WERI-Rb-1 (cell line): ENCODE measurements at regions not wholly inside any gene's neighbourhood (a gene's known extent, or its start where the extent isn't known, plus 50 kb on each side); places are given as distances from the start of the nearest gene placed in this dataset.

ENCODE experiments used
- DNase-seq: peaks from one replicate; pipeline ENCODE4 v3.0.0-alpha.2; 2020
- H3K27ac ChIP-seq: fragments of 250-450 bp; sonication (Bioruptor Pico); 2 replicates; pipeline ENCODE4 v1.5.1; 2020; ENCODE audit warnings: mild to moderate bottlenecking, moderate library complexity
- H3K27me3 ChIP-seq: fragments of 250-450 bp; sonication (Bioruptor Pico); 2 replicates; pipeline ENCODE4 v1.5.1; 2021; ENCODE audit warnings: mild to moderate bottlenecking, low read depth, moderate library complexity; ENCODE audit not compliant: insufficient read depth, severe bottlenecking
- H3K36me3 ChIP-seq: fragments of 250-450 bp; sonication (Bioruptor Pico); 2 replicates; pipeline ENCODE4 v1.5.1; 2020; ENCODE audit warnings: mild to moderate bottlenecking, moderate library complexity
- H3K4me3 ChIP-seq: 2 replicates; pipeline ENCODE4 v1.5.1; 2011; ENCODE audit warnings: low read depth, mild to moderate bottlenecking, control low read depth, low read length
- H3K9me3 ChIP-seq: fragments of 250-450 bp; sonication (Bioruptor Pico); 2 replicates; pipeline ENCODE4 v1.5.1; 2021; ENCODE audit warnings: mild to moderate bottlenecking, moderate library complexity; ENCODE audit not compliant: severe bottlenecking
- CTCF ChIP-seq: IDR thresholded peaks from 2 replicates; pipeline ENCODE4 v1.5.1; 2011; ENCODE audit warnings: low read depth, mild to moderate bottlenecking, control low read depth, inconsistent platforms, low read length

- peak; percentile 20 for DNase-seq
Measured at GRCh38 chr1:14366091-14367018, 232.1 kb upstream of the KAZN start.

GRCh38 chr1:14367451-14367850, 231.0 kb upstream of the KAZN start:
- peaks cover 55% of the 10 kb centered on the region for H3K27me3 ChIP-seq
- TF ChIP-seq CTCF: no peak
- no peaks in the 10 kb centered on the region for H3K36me3 ChIP-seq
- DNase-seq: no peak
- no peaks in the 10 kb centered on the region for H3K9me3 ChIP-seq
- no peak overlapping the region for H3K4me3 ChIP-seq
- H3K27ac ChIP-seq: no peak overlapping the region

More at GRCh38 chr1:14366091-14367018, 232.1 kb upstream of the KAZN start:
- Histone ChIP-seq H3K4me3 (no peak overlapping the region), H3K36me3 (no peaks in the 10 kb centered on the region), H3K9me3 (no peaks in the 10 kb centered on the region), H3K27me3 (peaks cover 51% of the 10 kb centered on the region), H3K27ac (no peak overlapping the region)
- no peak for TF ChIP-seq CTCF

- no peaks in the 10 kb centered on the region for H3K36me3 ChIP-seq
- peaks cover 67% of the 10 kb centered on the region for H3K27me3 ChIP-seq
- no peak overlapping the region for H3K27ac ChIP-seq
- H3K9me3 ChIP-seq: no peaks in the 10 kb centered on the region
- no peak for TF ChIP-seq CTCF
- H3K4me3 ChIP-seq: no peak overlapping the region
- no peak for DNase-seq
Measured at GRCh38 chr1:14369526-14370213, 228.8 kb upstream of the KAZN start.

GRCh38 chr1:14371771-14372497, 226.6 kb upstream of the KAZN start:
- no peak for DNase-seq
- H3K9me3 ChIP-seq: no peaks in the 10 kb centered on the region
- no peak overlapping the region for H3K27ac ChIP-seq
- no peak for TF ChIP-seq CTCF
- H3K27me3 ChIP-seq: peaks cover 71% of the 10 kb centered on the region
- no peak overlapping the region for H3K4me3 ChIP-seq
- H3K36me3 ChIP-seq: no peaks in the 10 kb centered on the region

- DNase-seq: no peak
Measured at GRCh38 chr1:14372526-14372925, 226.0 kb upstream of the KAZN start.

More at GRCh38 chr1:14372526-14372925, 226.0 kb upstream of the KAZN start:
- H3K4me3 ChIP-seq: no peak overlapping the region
- H3K36me3 ChIP-seq: no peaks in the 10 kb centered on the region
- H3K27me3 ChIP-seq: peaks cover 74% of the 10 kb centered on the region
- H3K27ac ChIP-seq: no peak overlapping the region
- no peak for TF ChIP-seq CTCF
- H3K9me3 ChIP-seq: no peaks in the 10 kb centered on the region
